Mesendoderm (in vitro differentiated cells): ENCODE measurements at regions not wholly inside any gene's neighbourhood (a gene's known extent, or its start where the extent isn't known, plus 50 kb on each side); places are given as distances from the start of the nearest gene placed in this dataset.

ENCODE experiments used
- DNase-seq: peaks from one replicate; pipeline ENCODE4 v3.0.0; 2013
- H2AK5ac ChIP-seq: 2 replicates; pipeline ENCODE4 v1.6.1; 2013; ENCODE audit warnings: low read length, inconsistent platforms
- H2BK120ac ChIP-seq: 2 replicates; pipeline ENCODE4 v1.6.1; 2013; ENCODE audit warnings: low read depth, mild to moderate bottlenecking, low read length, moderate library complexity, mixed read lengths
- H2BK15ac ChIP-seq: replicated peaks from 2 replicates; pipeline ENCODE4 v1.6.1; 2013; ENCODE audit warnings: low read depth, mild to moderate bottlenecking, moderate library complexity
- H2BK5ac ChIP-seq: 2 replicates; pipeline ENCODE4 v1.6.1; 2013; ENCODE audit warnings: low read length, inconsistent platforms
- H3K18ac ChIP-seq: 2 replicates; pipeline ENCODE4 v1.6.1; 2013; ENCODE audit warnings: mild to moderate bottlenecking, low read length, mixed read lengths
- H3K23ac ChIP-seq: one replicate; pipeline ENCODE4 v1.6.1; 2013; ENCODE audit warnings: low read length
- H3K27ac ChIP-seq: 2 replicates; pipeline ENCODE4 v1.5.1; 2013; ENCODE audit warnings: low read depth, mild to moderate bottlenecking, inconsistent platforms, low read length, moderate library complexity
- H3K27me3 ChIP-seq: 2 replicates; pipeline ENCODE4 v1.6.1; 2013; ENCODE audit warnings: low read length, control low read depth, mild to moderate bottlenecking, inconsistent platforms; ENCODE audit not compliant: insufficient read depth, poor library complexity
- H3K36me3 ChIP-seq: 2 replicates; pipeline ENCODE4 v1.6.1; 2013; ENCODE audit warnings: low read length, inconsistent platforms; ENCODE audit not compliant: control insufficient read depth, insufficient read depth
- H3K4ac ChIP-seq: one replicate; pipeline ENCODE4 v1.6.1; 2013; ENCODE audit warnings: low read depth, mild to moderate bottlenecking, low read length, moderate library complexity
- H3K4me1 ChIP-seq: 2 replicates; pipeline ENCODE4 v1.6.1; 2013; ENCODE audit warnings: low read depth, low read length, inconsistent platforms; ENCODE audit not compliant: control insufficient read depth
- H3K4me2 ChIP-seq: 2 replicates; pipeline ENCODE4 v1.6.1; 2013; ENCODE audit warnings: low read length
- H3K4me3 ChIP-seq: 2 replicates; pipeline ENCODE4 v1.5.1; 2013; ENCODE audit warnings: mild to moderate bottlenecking, low read length
- H3K56ac ChIP-seq: one replicate; pipeline ENCODE4 v1.6.1; 2013; ENCODE audit warnings: low read length
- H3K79me1 ChIP-seq: 2 replicates; pipeline ENCODE4 v1.6.1; 2013; ENCODE audit warnings: low read length, inconsistent platforms
- H3K79me2 ChIP-seq: 2 replicates; pipeline ENCODE4 v1.6.1; 2013; ENCODE audit warnings: mild to moderate bottlenecking, low read length; ENCODE audit not compliant: control insufficient read depth, insufficient read depth
- H3K9ac ChIP-seq: 2 replicates; pipeline ENCODE4 v1.6.1; 2013; ENCODE audit warnings: low read length, inconsistent platforms
- H4K5ac ChIP-seq: one replicate; pipeline ENCODE4 v1.6.1; 2013; ENCODE audit warnings: low read length
- H4K8ac ChIP-seq: one replicate; pipeline ENCODE4 v1.6.1; 2013; ENCODE audit warnings: low read depth, mild to moderate bottlenecking, control low read depth, low read length, moderate library complexity
- WGBS: extraction: QIAGEN DNeasy Blood & Tissue Kit; methylation state at CpG from one replicate; pipeline ENCODE4 v1.1.7; 2013; ENCODE audit warnings: low lambda C conversion rate, missing lambda C conversion rate; ENCODE audit not compliant: insufficient coverage; ENCODE audit errors: extremely low coverage; 5-methylcytosine and 5-hydroxymethylcytosine counted together

DNA sequence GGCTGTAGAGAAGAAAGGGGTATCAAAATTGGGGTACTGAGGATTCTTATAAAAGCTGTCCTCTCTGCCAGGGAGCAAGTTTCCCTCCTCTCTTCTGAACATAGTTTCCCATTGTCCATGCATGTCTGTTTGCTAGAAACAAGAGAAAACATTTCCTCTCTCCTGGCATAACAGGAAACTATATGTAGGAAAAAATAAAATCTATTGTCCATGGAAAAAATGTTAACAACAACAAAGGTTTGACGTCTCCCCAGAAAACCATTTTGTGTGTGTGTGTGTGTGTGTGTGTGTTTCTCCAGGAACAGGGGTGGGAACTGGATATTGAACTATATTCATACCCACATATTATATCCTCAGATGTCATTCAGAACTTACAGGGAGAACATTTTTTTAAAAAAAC lies 107.2 kb downstream of the GASK1B start:
- H3K9ac ChIP-seq: no peak overlapping the region
- no peak overlapping the region for H3K18ac ChIP-seq
- no peaks in the 10 kb centered on the region for H3K79me1 ChIP-seq
- no peaks in the 10 kb centered on the region for H3K27me3 ChIP-seq
- WGBS: no CpG with 5 or more reads among the region's 1 CpG
- no peak overlapping the region for H3K4ac ChIP-seq
- H4K5ac ChIP-seq: no peak overlapping the region
- H3K4me1 ChIP-seq: no peaks in the 10 kb centered on the region
- H2BK120ac ChIP-seq: no peak overlapping the region
- DNase-seq: no peak
- H2BK15ac ChIP-seq: no peak overlapping the region
- no peak overlapping the region for H3K56ac ChIP-seq
- no peak overlapping the region for H4K8ac ChIP-seq
- no peak overlapping the region for H2AK5ac ChIP-seq
- H3K4me2 ChIP-seq: no peak overlapping the region
- H3K79me2 ChIP-seq: no peaks in the 10 kb centered on the region
- H3K4me3 ChIP-seq: no peak overlapping the region
- H3K36me3 ChIP-seq: no peaks in the 10 kb centered on the region
- no peak overlapping the region for H2BK5ac ChIP-seq
- H3K23ac ChIP-seq: no peak overlapping the region
- no peak overlapping the region for H3K27ac ChIP-seq

DNA sequence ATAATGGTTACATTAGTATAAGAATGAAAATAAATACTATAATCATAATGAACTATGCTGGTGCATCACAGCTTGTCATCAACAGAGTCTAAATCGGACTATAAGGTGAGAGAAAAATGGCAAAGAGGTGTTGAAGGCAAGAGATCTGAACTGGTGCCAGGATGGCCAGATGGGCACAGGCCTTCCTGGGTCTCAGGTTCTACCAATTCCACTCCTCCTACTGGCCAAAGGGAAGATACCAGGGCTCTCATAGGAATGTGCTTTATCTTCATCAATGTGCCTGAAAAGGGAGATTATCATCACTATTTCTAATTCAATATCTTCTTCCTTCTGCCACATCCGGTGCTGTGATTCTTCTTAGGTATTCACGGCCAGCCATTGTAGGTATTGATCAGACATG lies 107.6 kb downstream of the GASK1B start:
- Histone ChIP-seq H4K8ac (no peak overlapping the region), H3K4ac (no peak overlapping the region), H2BK15ac (no peak overlapping the region), H3K4me3 (no peak overlapping the region), H3K18ac (no peak overlapping the region), H3K56ac (no peak overlapping the region), H3K27me3 (no peaks in the 10 kb centered on the region), H3K36me3 (no peaks in the 10 kb centered on the region), H2BK5ac (no peak overlapping the region), H3K23ac (no peak overlapping the region), H4K5ac (no peak overlapping the region), H3K79me1 (no peaks in the 10 kb centered on the region), H2AK5ac (no peak overlapping the region), H3K9ac (no peak overlapping the region), H3K27ac (no peak overlapping the region), H3K4me1 (no peaks in the 10 kb centered on the region), H2BK120ac (no peak overlapping the region), H3K4me2 (no peak overlapping the region), H3K79me2 (no peaks in the 10 kb centered on the region)
- peak; percentile 17 for DNase-seq
- WGBS: no CpG with 5 or more reads among the region's 3 CpGs

DNA sequence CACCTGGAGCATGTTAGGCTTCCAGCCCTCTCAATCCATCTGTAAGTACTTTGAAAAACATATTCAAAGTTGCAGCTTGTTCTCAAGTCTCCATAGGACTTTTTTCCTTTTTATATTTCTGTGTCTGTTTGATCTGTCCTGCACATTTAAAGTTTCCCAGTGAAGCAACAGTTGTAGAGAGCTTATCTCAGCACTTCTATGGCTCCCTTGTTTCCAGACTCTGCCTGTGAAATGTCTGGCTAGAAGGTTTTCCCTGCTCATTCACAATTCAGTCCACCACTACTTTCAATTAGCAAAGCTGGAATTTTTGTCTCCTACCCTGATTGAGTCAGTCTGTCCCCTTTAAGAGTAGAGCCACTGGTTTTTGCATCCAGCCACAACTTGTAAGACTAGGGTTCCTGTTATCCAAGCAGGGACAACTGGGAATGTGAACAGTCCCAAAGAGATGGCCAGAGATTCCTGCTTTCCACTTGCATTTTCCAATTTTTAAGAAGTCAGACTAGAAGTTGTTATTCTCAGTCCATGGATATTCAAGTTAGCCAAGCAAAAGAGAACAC lies 116.1 kb downstream of the GASK1B start:
- Histone ChIP-seq H4K5ac (no peak overlapping the region), H3K79me2 (no peaks in the 10 kb centered on the region), H3K4ac (no peak overlapping the region), H4K8ac (peak overlapping the region; percentile 13), H3K4me1 (no peaks in the 10 kb centered on the region), H3K9ac (no peak overlapping the region), H3K79me1 (no peaks in the 10 kb centered on the region), H2BK5ac (no peak overlapping the region), H3K27ac (no peak overlapping the region), H2BK15ac (no peak overlapping the region), H3K36me3 (no peaks in the 10 kb centered on the region), H3K4me2 (no peak overlapping the region), H2BK120ac (no peak overlapping the region), H3K4me3 (no peak overlapping the region), H3K18ac (no peak overlapping the region), H3K23ac (no peak overlapping the region), H3K56ac (no peak overlapping the region), H3K27me3 (no peaks in the 10 kb centered on the region), H2AK5ac (no peak overlapping the region)
- DNase-seq: no peak

DNA sequence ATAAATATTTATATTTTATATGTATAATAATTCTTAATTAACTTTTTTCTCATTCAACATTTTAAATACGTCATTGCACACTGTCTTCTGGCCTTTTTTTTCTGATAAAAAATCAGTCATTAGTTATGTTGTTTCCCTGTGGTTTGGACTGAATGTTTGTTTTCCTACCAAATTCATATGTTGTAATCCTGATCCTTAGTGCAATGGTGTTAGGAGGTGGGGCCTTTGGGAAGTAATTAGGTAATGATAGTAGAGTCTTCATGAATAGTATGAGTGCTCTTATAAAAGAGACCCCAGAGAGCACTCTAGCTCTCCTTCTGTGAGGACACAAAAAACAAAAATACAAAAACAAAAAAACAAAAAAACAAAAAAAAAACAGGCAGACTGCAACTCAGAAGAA lies 117.2 kb downstream of the GASK1B start:
- Histone ChIP-seq H3K4me3 (no peak overlapping the region), H2BK5ac (no peak overlapping the region), H3K56ac (no peak overlapping the region), H3K4me2 (no peak overlapping the region), H4K5ac (no peak overlapping the region), H3K27me3 (no peaks in the 10 kb centered on the region), H2AK5ac (no peak overlapping the region), H3K79me2 (no peaks in the 10 kb centered on the region), H3K27ac (no peak overlapping the region), H3K9ac (no peak overlapping the region), H4K8ac (no peak overlapping the region), H3K4me1 (no peaks in the 10 kb centered on the region), H3K18ac (no peak overlapping the region), H3K36me3 (no peaks in the 10 kb centered on the region), H2BK120ac (no peak overlapping the region), H3K4ac (no peak overlapping the region), H2BK15ac (no peak overlapping the region), H3K79me1 (no peaks in the 10 kb centered on the region), H3K23ac (no peak overlapping the region)
- WGBS: no CpG with 5 or more reads among the region's 1 CpG
- DNase-seq: no peak

DNA sequence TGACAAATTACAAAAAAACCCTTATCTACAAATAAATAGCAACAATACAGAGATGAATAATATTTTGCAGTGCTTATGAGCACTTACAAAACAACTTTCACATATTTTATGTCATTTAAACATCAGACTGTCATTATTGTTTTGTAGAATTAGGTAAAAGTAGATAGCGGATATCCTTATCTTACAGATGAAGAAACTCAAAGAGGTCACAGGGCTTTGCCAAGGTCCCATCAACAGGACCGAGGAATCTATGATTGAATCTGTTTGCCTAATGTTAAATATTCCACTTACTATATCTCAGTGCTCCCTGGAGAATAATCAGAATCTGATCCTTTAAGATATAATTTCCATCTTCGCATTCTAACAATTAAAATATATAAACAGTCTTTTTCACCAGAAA lies 119.0 kb downstream of the GASK1B start:
- Histone ChIP-seq H3K79me2 (no peaks in the 10 kb centered on the region), H3K79me1 (no peaks in the 10 kb centered on the region), H3K23ac (no peak overlapping the region), H3K9ac (no peak overlapping the region), H3K56ac (no peak overlapping the region), H2BK5ac (no peak overlapping the region), H4K8ac (no peak overlapping the region), H3K4me2 (no peak overlapping the region), H3K4me1 (no peaks in the 10 kb centered on the region), H2BK120ac (no peak overlapping the region), H3K27ac (no peak overlapping the region), H2AK5ac (no peak overlapping the region), H3K27me3 (no peaks in the 10 kb centered on the region), H2BK15ac (no peak overlapping the region), H4K5ac (no peak overlapping the region), H3K18ac (no peak overlapping the region), H3K4me3 (no peak overlapping the region), H3K4ac (no peak overlapping the region), H3K36me3 (no peaks in the 10 kb centered on the region)
- DNase-seq: no peak
- WGBS: 100% methylated on average over 1 of the region's 3 CpGs

DNA sequence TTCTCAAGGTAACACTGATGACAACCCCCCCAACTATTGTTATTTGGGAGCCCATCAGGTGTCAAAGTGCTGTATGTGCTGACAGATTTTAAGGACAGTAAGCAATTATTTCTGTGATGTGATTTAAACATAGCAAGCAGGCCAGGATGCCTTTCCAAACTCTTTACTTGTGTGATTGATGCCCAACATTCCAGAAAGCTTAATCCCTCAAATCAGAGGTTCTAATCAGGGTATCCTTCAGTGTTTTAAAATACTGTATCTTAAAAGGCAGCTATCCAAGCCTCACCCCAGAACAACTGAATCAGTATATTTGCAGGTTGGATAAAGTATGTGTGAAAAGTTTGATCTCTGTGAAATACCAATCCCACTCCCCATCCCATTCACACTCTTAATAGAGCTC lies 119.7 kb downstream of the GASK1B start:
- Histone ChIP-seq H3K56ac (no peak overlapping the region), H3K36me3 (no peaks in the 10 kb centered on the region), H3K23ac (no peak overlapping the region), H3K4me3 (no peak overlapping the region), H3K79me1 (no peaks in the 10 kb centered on the region), H2BK5ac (no peak overlapping the region), H2AK5ac (no peak overlapping the region), H2BK120ac (no peak overlapping the region), H2BK15ac (no peak overlapping the region), H3K27me3 (no peaks in the 10 kb centered on the region), H3K4me2 (no peak overlapping the region), H3K27ac (no peak overlapping the region), H3K18ac (no peak overlapping the region), H3K9ac (no peak overlapping the region), H3K4ac (no peak overlapping the region), H4K8ac (no peak overlapping the region), H3K79me2 (no peaks in the 10 kb centered on the region), H3K4me1 (no peaks in the 10 kb centered on the region), H4K5ac (no peak overlapping the region)
- DNase-seq: no peak
